Midbrain (tissue), 1 donor: ENCODE measurements at regions not wholly inside any gene's neighbourhood (a gene's known extent, or its start where the extent isn't known, plus 50 kb on each side); places are given as distances from the start of the nearest gene placed in this dataset.
"Not testable (repeated sequence)": the region's sequence is repeated elsewhere in the genome, so short reads cannot be mapped to it uniquely, and the experiment has no call there.

Source experiments
- DNase-seq: peaks from one replicate; lab custom pipeline; 2025; lab: John Stamatoyannopoulos, UW

GRCh38 chr1:60915441-60915840 is 166.9 kb upstream of the NFIA start:
- no peak for DNase-seq

GRCh38 chr1:60914982-60915381 is 167.4 kb upstream of the NFIA start:
- DNase-seq: no peak

- DNase-seq: not testable (repeated sequence)
Observed at GRCh38 chr1:60913708-60914107, 168.7 kb upstream of the NFIA start.

- no peak for DNase-seq
Observed at GRCh38 chr1:60913039-60913438, 169.3 kb upstream of the NFIA start.

- no peak for DNase-seq
Observed at GRCh38 chr1:60911966-60912697, 170.2 kb upstream of the NFIA start.

- no peak for DNase-seq
Observed at GRCh38 chr1:60908159-60908558, 174.2 kb upstream of the NFIA start.

- DNase-seq: no peak
Observed at GRCh38 chr1:60906526-60906925, 175.8 kb upstream of the NFIA start.

- no peak for DNase-seq
Observed at GRCh38 chr1:60906039-60906438, 176.3 kb upstream of the NFIA start.

GRCh38 chr1:60904099-60904851 is 178.1 kb upstream of the NFIA start:
- peak; percentile 66 for DNase-seq

GRCh38 chr1:60903591-60903990 is 178.8 kb upstream of the NFIA start:
- peak; percentile 25 for DNase-seq

- no peak for DNase-seq
Observed at GRCh38 chr1:60899464-60899863, 182.9 kb upstream of the NFIA start.

GRCh38 chr1:60898987-60899386 is 183.4 kb upstream of the NFIA start:
- DNase-seq: no peak

GRCh38 chr1:60898413-60898812 is 183.9 kb upstream of the NFIA start:
- no peak for DNase-seq

- DNase-seq: no peak
Observed at GRCh38 chr1:60896701-60897363, 185.5 kb upstream of the NFIA start.

GRCh38 chr1:60895701-60896100 is 186.7 kb upstream of the NFIA start:
- no peak for DNase-seq

GRCh38 chr1:60895252-60895651 is 187.1 kb upstream of the NFIA start:
- DNase-seq: no peak

- no peak for DNase-seq
Observed at GRCh38 chr1:60894741-60895140, 187.6 kb upstream of the NFIA start.

- no peak for DNase-seq
Observed at GRCh38 chr1:60894130-60894529, 188.2 kb upstream of the NFIA start.

- DNase-seq: no peak
Observed at GRCh38 chr1:60893136-60893930, 189.0 kb upstream of the NFIA start.

- DNase-seq: no peak
Observed at GRCh38 chr1:60891765-60892164, 190.6 kb upstream of the NFIA start.

- DNase-seq: no peak
Observed at GRCh38 chr1:60891281-60891680, 191.1 kb upstream of the NFIA start.

- DNase-seq: peak; percentile 10
Observed at GRCh38 chr1:60890664-60891063, 191.7 kb upstream of the NFIA start.
